ENCODE measurements at regions not wholly inside any gene's neighbourhood (a gene's known extent, or its start where the extent isn't known, plus 50 kb on each side); places are given as distances from the start of the nearest gene placed in this dataset.

- no peaks in the 10 kb centered on the region for H3K36me3 ChIP-seq (ENCODE audit: insufficient read depth, low read length)
- DNase-seq (ENCODE audit: low read depth, low spot score), result no peak
- no peak overlapping the region for H3K9ac ChIP-seq (ENCODE audit: insufficient read length)
- H3K9me3 ChIP-seq (ENCODE audit: low read depth, low read length), result no peaks in the 10 kb centered on the region
- no peak overlapping the region for H3K27ac ChIP-seq
- TF ChIP-seq EZH2 (IDR thresholded peaks at IDR 0.05), result no peak
- TF ChIP-seq POLR2AphosphoS5 (IDR thresholded peaks at IDR 0.05; ENCODE audit: borderline replicate concordance, low read depth, low read length), result no peak
- TF ChIP-seq FOXP2 (optimal IDR thresholded peaks at IDR 0.05; ENCODE audit: control extremely low read depth, extremely low read length, insufficient read depth), result no peak
- H3K4me3 ChIP-seq, result no peak overlapping the region
These were observed 51.2 kb upstream of the ABCC4 start for GRCh38 chr13:95352486-95352885.

- TF ChIP-seq POLR2AphosphoS5 (IDR thresholded peaks at IDR 0.05; ENCODE audit: borderline replicate concordance, low read depth, low read length) (no peak), FOXP2 (optimal IDR thresholded peaks at IDR 0.05; ENCODE audit: control extremely low read depth, extremely low read length, insufficient read depth) (no peak), EZH2 (IDR thresholded peaks at IDR 0.05) (no peak)
These were observed 52.9 kb upstream of the ABCC4 start for GRCh38 chr13:95354156-95354555.

GRCh38 chr13:95354680-95355487 lies 53.6 kb upstream of the ABCC4 start:
- H3K4me3 ChIP-seq, result no peak overlapping the region
- H3K9me3 ChIP-seq (ENCODE audit: low read depth, low read length), result no peaks in the 10 kb centered on the region
- peak overlapping the region; percentile 27; the same call in 1 of the 2 replicates for H3K27ac ChIP-seq
- TF ChIP-seq FOXP2 (optimal IDR thresholded peaks at IDR 0.05; ENCODE audit: control extremely low read depth, extremely low read length, insufficient read depth) (no peak), POLR2AphosphoS5 (IDR thresholded peaks at IDR 0.05; ENCODE audit: borderline replicate concordance, low read depth, low read length) (no peak), EZH2 (IDR thresholded peaks at IDR 0.05) (no peak)
- no peak for DNase-seq (ENCODE audit: low read depth, low spot score)
- no peak overlapping the region for H3K9ac ChIP-seq (ENCODE audit: insufficient read length)
- H3K36me3 ChIP-seq (ENCODE audit: insufficient read depth, low read length), result no peaks in the 10 kb centered on the region

More at GRCh38 chr13:95354156-95354555, 52.9 kb upstream of the ABCC4 start:
- DNase-seq (ENCODE audit: low read depth, low spot score), result no peak
- no peak overlapping the region for H3K9ac ChIP-seq (ENCODE audit: insufficient read length)
- H3K27ac ChIP-seq, result no peak overlapping the region
- H3K36me3 ChIP-seq (ENCODE audit: insufficient read depth, low read length), result no peaks in the 10 kb centered on the region
- no peaks in the 10 kb centered on the region for H3K9me3 ChIP-seq (ENCODE audit: low read depth, low read length)
- H3K4me3 ChIP-seq, result no peak overlapping the region

GRCh38 chr13:95355494-95355893 lies 54.2 kb upstream of the ABCC4 start:
- Histone ChIP-seq H3K4me3 (no peak overlapping the region), H3K9me3 (ENCODE audit: low read depth, low read length) (no peaks in the 10 kb centered on the region), H3K27ac (peak overlapping the region; percentile 27; the same call in 1 of the 2 replicates), H3K9ac (ENCODE audit: insufficient read length) (no peak overlapping the region), H3K36me3 (ENCODE audit: insufficient read depth, low read length) (no peaks in the 10 kb centered on the region)
- TF ChIP-seq POLR2AphosphoS5 (IDR thresholded peaks at IDR 0.05; ENCODE audit: borderline replicate concordance, low read depth, low read length), result no peak
- no peak for TF ChIP-seq EZH2 (IDR thresholded peaks at IDR 0.05)
- TF ChIP-seq FOXP2 (optimal IDR thresholded peaks at IDR 0.05; ENCODE audit: control extremely low read depth, extremely low read length, insufficient read depth), result no peak
- no peak for DNase-seq (ENCODE audit: low read depth, low spot score)

DNA sequence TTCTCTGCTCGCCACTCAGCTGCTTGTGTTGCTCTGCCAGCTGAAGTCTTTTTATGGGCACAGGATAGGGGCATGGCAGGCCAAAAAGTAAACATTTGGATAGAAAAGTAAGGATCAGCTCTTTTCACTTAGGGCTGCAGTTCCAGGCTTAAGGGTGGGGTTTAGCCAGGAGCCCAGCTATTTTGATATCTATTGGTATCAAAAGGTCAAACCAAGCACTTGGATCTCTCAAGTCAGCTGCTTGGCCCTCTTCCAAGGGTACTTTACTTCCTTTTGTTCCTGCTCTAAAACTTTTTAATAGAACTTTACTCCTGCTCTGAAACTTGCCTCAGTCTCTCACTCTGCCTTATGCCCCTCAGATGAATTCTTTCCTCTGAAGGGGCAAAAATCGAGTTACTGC lies 55.7 kb upstream of the ABCC4 start:
- Histone ChIP-seq H3K9ac (ENCODE audit: insufficient read length) (no peak overlapping the region), H3K27ac (no peak overlapping the region), H3K4me3 (no peak overlapping the region), H3K36me3 (ENCODE audit: insufficient read depth, low read length) (no peaks in the 10 kb centered on the region), H3K9me3 (ENCODE audit: low read depth, low read length) (no peaks in the 10 kb centered on the region)
- TF ChIP-seq FOXP2 (optimal IDR thresholded peaks at IDR 0.05; ENCODE audit: control extremely low read depth, extremely low read length, insufficient read depth) (no peak), EZH2 (IDR thresholded peaks at IDR 0.05) (no peak), POLR2AphosphoS5 (IDR thresholded peaks at IDR 0.05; ENCODE audit: borderline replicate concordance, low read depth, low read length) (no peak)
- DNase-seq (ENCODE audit: low read depth, low spot score), result no peak

DNA sequence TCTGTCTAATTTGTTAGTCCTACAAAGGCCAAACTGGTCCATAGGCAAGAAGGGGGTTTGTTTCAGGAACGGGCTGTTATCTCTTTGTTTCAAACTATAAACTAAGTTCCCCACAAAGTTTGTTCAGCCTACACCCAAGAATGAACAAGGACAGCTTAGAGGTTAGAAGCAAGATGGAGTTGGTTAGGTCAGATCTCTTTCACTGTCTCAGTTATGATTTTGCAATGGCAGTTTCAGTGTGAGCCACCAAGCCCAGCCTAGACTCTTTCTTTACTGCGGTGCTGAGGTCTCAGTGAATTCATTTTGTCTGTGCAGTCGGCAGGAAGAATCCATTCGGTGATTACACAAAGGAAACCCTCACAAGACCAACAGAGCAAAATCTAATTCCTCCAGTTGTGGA lies 56.6 kb upstream of the ABCC4 start:
- TF ChIP-seq POLR2AphosphoS5 (IDR thresholded peaks at IDR 0.05; ENCODE audit: borderline replicate concordance, low read depth, low read length), result no peak
- TF ChIP-seq EZH2 (IDR thresholded peaks at IDR 0.05), result no peak
- TF ChIP-seq FOXP2 (optimal IDR thresholded peaks at IDR 0.05; ENCODE audit: control extremely low read depth, extremely low read length, insufficient read depth), result no peak
- Histone ChIP-seq H3K9me3 (ENCODE audit: low read depth, low read length) (no peaks in the 10 kb centered on the region), H3K27ac (no peak overlapping the region), H3K9ac (ENCODE audit: insufficient read length) (no peak overlapping the region), H3K36me3 (ENCODE audit: insufficient read depth, low read length) (no peaks in the 10 kb centered on the region), H3K4me3 (no peak overlapping the region)
- DNase-seq (ENCODE audit: low read depth, low spot score), result no peak

DNA sequence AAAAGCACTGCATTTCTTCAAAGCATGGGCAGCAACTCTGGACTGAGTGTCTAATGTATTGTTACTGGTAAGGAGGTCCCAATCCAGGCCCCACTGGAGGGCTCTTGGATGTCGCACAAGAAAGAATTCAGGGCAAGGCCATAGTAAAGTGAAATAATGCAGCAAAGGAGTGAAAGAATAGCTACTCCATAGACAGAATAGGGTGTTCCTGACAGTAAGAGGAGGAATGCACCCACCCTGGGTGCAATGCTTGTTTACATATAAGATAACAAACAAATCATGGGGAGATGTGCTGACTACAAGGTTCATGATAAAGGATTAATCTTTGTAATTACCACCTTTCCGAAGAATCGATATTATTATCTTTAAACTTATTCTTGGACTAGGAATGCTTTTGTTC lies 58.8 kb upstream of the ABCC4 start:
- H3K36me3 ChIP-seq (ENCODE audit: insufficient read depth, low read length), result no peaks in the 10 kb centered on the region
- H3K27ac ChIP-seq, result no peak overlapping the region
- TF ChIP-seq EZH2 (IDR thresholded peaks at IDR 0.05), result no peak
- TF ChIP-seq FOXP2 (optimal IDR thresholded peaks at IDR 0.05; ENCODE audit: control extremely low read depth, extremely low read length, insufficient read depth), result no peak
- TF ChIP-seq POLR2AphosphoS5 (IDR thresholded peaks at IDR 0.05; ENCODE audit: borderline replicate concordance, low read depth, low read length), result no peak
- no peak overlapping the region for H3K9ac ChIP-seq (ENCODE audit: insufficient read length)
- H3K4me3 ChIP-seq, result no peak overlapping the region
- no peak for DNase-seq (ENCODE audit: low read depth, low spot score)
- H3K9me3 ChIP-seq (ENCODE audit: low read depth, low read length), result no peaks in the 10 kb centered on the region

- Histone ChIP-seq H3K9me3 (ENCODE audit: low read depth, low read length) (no peaks in the 10 kb centered on the region), H3K9ac (ENCODE audit: insufficient read length) (no peak overlapping the region), H3K27ac (no peak overlapping the region)
These were observed 59.3 kb upstream of the ABCC4 start for GRCh38 chr13:95360464-95361097.

More at GRCh38 chr13:95360464-95361097, 59.3 kb upstream of the ABCC4 start:
- Histone ChIP-seq H3K36me3 (ENCODE audit: insufficient read depth, low read length) (no peaks in the 10 kb centered on the region), H3K4me3 (no peak overlapping the region)
- TF ChIP-seq FOXP2 (optimal IDR thresholded peaks at IDR 0.05; ENCODE audit: control extremely low read depth, extremely low read length, insufficient read depth) (no peak), EZH2 (IDR thresholded peaks at IDR 0.05) (no peak), POLR2AphosphoS5 (IDR thresholded peaks at IDR 0.05; ENCODE audit: borderline replicate concordance, low read depth, low read length) (no peak)
- DNase-seq (ENCODE audit: low read depth, low spot score), result no peak

All from SK-N-MC (cell line).